Choroid plexus epithelial cell (primary cell): ENCODE measurements at regions not wholly inside any gene's neighbourhood (a gene's known extent, or its start where the extent isn't known, plus 50 kb on each side); places are given as distances from the start of the nearest gene placed in this dataset.

Source experiments
- DNase-seq: peaks from one replicate; pipeline ENCODE4 v3.0.0-alpha.2; 2010; ENCODE audit warnings: low read depth
- H3K4me3 ChIP-seq: 2 replicates; pipeline ENCODE4 v1.5.1; 2011; ENCODE audit warnings: low read depth, mild to moderate bottlenecking, control low read depth, low read length, moderate library complexity
- CTCF ChIP-seq: conservative IDR thresholded peaks from 2 replicates; pipeline ENCODE4 v1.5.1; 2011; ENCODE audit warnings: low read depth, mild to moderate bottlenecking, control low read depth, inconsistent platforms, low read length, moderate library complexity

- DNase-seq: peak; percentile 12
- H3K4me3 ChIP-seq: no peak overlapping the region
- no peak for TF ChIP-seq CTCF
These were observed 593.2 kb downstream of the INSC start for GRCh38 chr11:15707971-15708370.

GRCh38 chr11:15710580-15711275 is 596.0 kb downstream of the INSC start:
- no peak for DNase-seq
- no peak for TF ChIP-seq CTCF
- no peak overlapping the region for H3K4me3 ChIP-seq

- TF ChIP-seq CTCF: no peak
- no peak for DNase-seq
- H3K4me3 ChIP-seq: no peak overlapping the region
These were observed 596.6 kb downstream of the INSC start for GRCh38 chr11:15711311-15711710.

- TF ChIP-seq CTCF: no peak
These were observed 600.1 kb downstream of the INSC start for GRCh38 chr11:15714641-15715399.

GRCh38 chr11:15716550-15716949 is 601.8 kb downstream of the INSC start:
- no peak overlapping the region for H3K4me3 ChIP-seq
- TF ChIP-seq CTCF: no peak
- peak; percentile 5 for DNase-seq

More at GRCh38 chr11:15714641-15715399, 600.1 kb downstream of the INSC start:
- H3K4me3 ChIP-seq: no peak overlapping the region
- DNase-seq: peak; percentile 4

GRCh38 chr11:15720460-15720859 is 605.7 kb downstream of the INSC start:
- no peak for TF ChIP-seq CTCF
- peak; percentile 7 for DNase-seq
- no peak overlapping the region for H3K4me3 ChIP-seq
